Fibroblast of lung (primary cell): ENCODE measurements at regions not wholly inside any gene's neighbourhood (a gene's known extent, or its start where the extent isn't known, plus 50 kb on each side); places are given as distances from the start of the nearest gene placed in this dataset.

Source experiments
- DNase-seq, 2 donors: peaks; one replicate each; pipeline versions ENCODE4 v3.0.0 to v3.0.0-alpha.2; 2010; ENCODE audit warnings: low read depth in 2 of 2
- H2AFZ ChIP-seq: 2 replicates; pipeline ENCODE4 v1.5.1; 2012; ENCODE audit warnings: low read length, control low read depth, inconsistent platforms
- H3K27ac ChIP-seq: 2 replicates; pipeline ENCODE4 v1.5.1; 2011; ENCODE audit warnings: low read length, control low read depth; ENCODE audit not compliant: insufficient read depth
- H3K27me3 ChIP-seq: 2 replicates; pipeline ENCODE4 v1.5.1; 2011; ENCODE audit warnings: mild to moderate bottlenecking, low read length; ENCODE audit not compliant: control insufficient read depth, insufficient read depth
- H3K36me3 ChIP-seq: 2 replicates; pipeline ENCODE4 v1.5.1; 2011; ENCODE audit warnings: low read length; ENCODE audit not compliant: control insufficient read depth, insufficient read depth
- H3K4me1 ChIP-seq: 2 replicates; pipeline ENCODE4 v1.5.1; 2011; ENCODE audit warnings: low read length; ENCODE audit not compliant: control insufficient read depth, insufficient read depth; ENCODE audit errors: extremely low read depth
- H3K4me2 ChIP-seq: 2 replicates; pipeline ENCODE4 v1.5.1; 2011; ENCODE audit warnings: low read length, control low read depth; ENCODE audit not compliant: insufficient read depth; ENCODE audit errors: extremely low read depth
- H3K4me3 ChIP-seq, 4 experiments: fragments of 200-600 bp in 1 of 4; sonication (generic) in 1 of 4; replicated peaks in 1 of 4; 2 replicates each; pipeline ENCODE4 v1.5.1; 2011 to 2016; ENCODE audit warnings: low read length in 4 of 4, low read depth in 3 of 4, mild to moderate bottlenecking in 3 of 4, control low read depth in 2 of 4, inconsistent platforms in 1 of 4, mixed read lengths in 1 of 4; ENCODE audit not compliant: insufficient read depth in 1 of 4; ENCODE audit errors: control extremely low read depth in 1 of 4
- H3K79me2 ChIP-seq: 2 replicates; pipeline ENCODE4 v1.5.1; 2012; ENCODE audit warnings: mild to moderate bottlenecking, low read length, inconsistent platforms; ENCODE audit not compliant: control insufficient read depth, insufficient read depth
- H3K9ac ChIP-seq: 2 replicates; pipeline ENCODE4 v1.5.1; 2011; ENCODE audit warnings: mild to moderate bottlenecking, low read length, control low read depth; ENCODE audit not compliant: insufficient read depth
- H3K9me3 ChIP-seq: 2 replicates; pipeline ENCODE4 v1.5.1; 2012; ENCODE audit warnings: low read depth, low read length; ENCODE audit not compliant: control insufficient read depth, insufficient read depth
- H4K20me1 ChIP-seq: 2 replicates; pipeline ENCODE4 v1.5.1; 2011; ENCODE audit warnings: low read length; ENCODE audit not compliant: control insufficient read depth, insufficient read depth; ENCODE audit errors: extremely low read depth
- EZH2 ChIP-seq: IDR thresholded peaks from 2 replicates; pipeline ENCODE4 v1.5.1; 2012; ENCODE audit warnings: low read length, control low read depth, mild to moderate bottlenecking; ENCODE audit errors: missing control alignments
- TF ChIP-seq, protein P1 (sequence below), 2 donors: IDR thresholded peaks in 1 of 2; conservative IDR thresholded peaks in 1 of 2; 1 replicate in 1 of 2; 2 replicates in 1 of 2; pipeline ENCODE4 v1.5.1; 2011 to 2012; ENCODE audit warnings: low read length in 2 of 2, control low read depth in 1 of 2, inconsistent platforms in 1 of 2, low read depth in 1 of 2, mild to moderate bottlenecking in 1 of 2

DNA sequence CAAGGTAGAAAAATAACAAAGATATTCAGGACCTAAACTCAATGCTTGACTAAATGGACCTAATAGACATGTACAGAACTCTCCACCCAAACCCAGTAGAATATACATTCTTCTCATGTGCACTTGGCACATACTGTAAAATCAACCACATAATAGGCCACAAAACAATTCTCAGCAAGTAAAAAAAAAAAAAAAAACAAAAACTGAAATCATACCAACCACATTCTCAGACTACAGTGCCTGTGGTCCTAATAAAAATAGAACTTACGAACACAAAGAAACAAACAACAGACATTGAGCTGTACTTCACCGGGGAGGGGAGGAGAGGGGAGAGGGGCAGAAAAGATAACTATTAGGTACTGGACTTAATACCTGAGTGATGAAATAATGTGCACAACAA, 114.1 kb upstream of the CD180 start:
- Histone ChIP-seq H2AFZ (no peak overlapping the region), H3K36me3 (no peaks in the 10 kb centered on the region), H3K27ac (no peak overlapping the region), H3K4me3 (no peak overlapping the region), H3K4me2 (no peak overlapping the region), H3K27me3 (no peaks in the 10 kb centered on the region), H3K79me2 (no peaks in the 10 kb centered on the region), H3K9me3 (no peaks in the 10 kb centered on the region), H3K9ac (no peak overlapping the region), H4K20me1 (no peaks in the 10 kb centered on the region), H3K4me1 (peaks cover under 1% of the 10 kb centered on the region)
- no peak for TF ChIP-seq EZH2
- DNase-seq = no peak

DNA sequence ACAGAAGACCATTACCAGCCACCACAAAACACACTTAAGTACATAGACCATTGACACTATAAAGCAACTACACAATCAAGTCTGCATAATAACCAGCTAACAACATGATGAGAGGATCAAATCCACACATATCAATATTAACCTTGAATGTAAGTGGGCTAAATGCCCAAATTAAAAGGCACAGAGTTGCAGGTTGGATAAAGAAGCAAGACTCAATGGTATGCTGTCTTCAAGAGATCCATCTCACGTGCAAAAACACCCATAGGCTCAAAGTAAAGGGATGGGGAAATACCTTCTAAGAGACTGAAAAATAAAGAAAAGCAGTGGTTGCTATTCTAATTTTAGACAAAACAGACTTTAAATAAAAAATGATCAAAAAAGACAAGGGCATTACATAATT, 113.6 kb upstream of the CD180 start:
- DNase-seq = no peak
- Histone ChIP-seq H2AFZ (no peak overlapping the region), H3K4me1 (peaks cover 6% of the 10 kb centered on the region), H3K27ac (no peak overlapping the region), H3K4me2 (no peak overlapping the region), H3K27me3 (no peaks in the 10 kb centered on the region), H4K20me1 (no peaks in the 10 kb centered on the region), H3K79me2 (no peaks in the 10 kb centered on the region), H3K36me3 (no peaks in the 10 kb centered on the region), H3K9me3 (no peaks in the 10 kb centered on the region), H3K4me3 (no peak overlapping the region), H3K9ac (no peak overlapping the region)
- TF ChIP-seq, protein P1, sequence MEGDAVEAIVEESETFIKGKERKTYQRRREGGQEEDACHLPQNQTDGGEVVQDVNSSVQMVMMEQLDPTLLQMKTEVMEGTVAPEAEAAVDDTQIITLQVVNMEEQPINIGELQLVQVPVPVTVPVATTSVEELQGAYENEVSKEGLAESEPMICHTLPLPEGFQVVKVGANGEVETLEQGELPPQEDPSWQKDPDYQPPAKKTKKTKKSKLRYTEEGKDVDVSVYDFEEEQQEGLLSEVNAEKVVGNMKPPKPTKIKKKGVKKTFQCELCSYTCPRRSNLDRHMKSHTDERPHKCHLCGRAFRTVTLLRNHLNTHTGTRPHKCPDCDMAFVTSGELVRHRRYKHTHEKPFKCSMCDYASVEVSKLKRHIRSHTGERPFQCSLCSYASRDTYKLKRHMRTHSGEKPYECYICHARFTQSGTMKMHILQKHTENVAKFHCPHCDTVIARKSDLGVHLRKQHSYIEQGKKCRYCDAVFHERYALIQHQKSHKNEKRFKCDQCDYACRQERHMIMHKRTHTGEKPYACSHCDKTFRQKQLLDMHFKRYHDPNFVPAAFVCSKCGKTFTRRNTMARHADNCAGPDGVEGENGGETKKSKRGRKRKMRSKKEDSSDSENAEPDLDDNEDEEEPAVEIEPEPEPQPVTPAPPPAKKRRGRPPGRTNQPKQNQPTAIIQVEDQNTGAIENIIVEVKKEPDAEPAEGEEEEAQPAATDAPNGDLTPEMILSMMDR (conservative IDR thresholded peaks at IDR 0.05 in 1 of 2, IDR thresholded peaks at IDR 0.05 in 1 of 2; ENCODE audit: low read depth in 1 of 2, low read length in 2 of 2) = no peak
- no peak for TF ChIP-seq EZH2

DNA sequence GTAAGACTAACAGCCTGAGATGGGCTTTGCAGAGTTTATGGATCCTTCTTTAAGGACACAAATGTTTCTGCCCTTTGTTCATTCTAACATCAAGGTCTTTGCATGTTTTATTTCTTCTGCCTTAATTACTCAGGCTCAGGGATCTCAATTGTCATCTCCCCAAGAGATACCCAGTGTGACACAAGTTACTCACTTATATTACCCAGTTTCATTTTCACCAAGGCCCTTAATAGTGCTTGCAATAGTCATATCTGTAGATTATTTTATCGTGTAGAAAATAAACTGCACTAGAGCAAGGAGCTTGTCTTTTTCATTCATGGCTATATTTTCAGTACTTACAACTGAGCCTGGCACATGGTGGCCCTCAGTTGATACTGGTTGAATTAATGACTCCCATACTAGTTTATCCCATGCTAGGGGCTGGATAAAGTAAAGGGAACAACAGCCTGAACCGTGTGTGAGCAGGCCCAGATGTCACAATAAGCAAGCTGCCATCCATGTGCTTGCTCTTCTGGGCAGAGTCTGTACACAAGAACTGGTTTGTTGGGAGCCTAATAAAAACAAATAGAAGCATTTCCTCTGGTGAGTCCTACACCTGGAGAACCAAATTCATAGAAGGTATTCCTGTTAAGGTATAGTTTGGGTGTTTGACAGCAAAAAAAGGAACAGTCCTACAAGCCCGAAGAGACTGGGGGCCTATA, 112.5 kb upstream of the CD180 start:
- H3K4me1 ChIP-seq = peaks cover 9% of the 10 kb centered on the region
- no peak overlapping the region for H2AFZ ChIP-seq
- DNase-seq = no peak
- H3K27me3 ChIP-seq = no peaks in the 10 kb centered on the region
- H3K79me2 ChIP-seq = no peaks in the 10 kb centered on the region
- H3K9me3 ChIP-seq = no peaks in the 10 kb centered on the region
- no peak overlapping the region for H3K4me3 ChIP-seq
- H4K20me1 ChIP-seq = no peaks in the 10 kb centered on the region
- TF ChIP-seq EZH2 = no peak
- TF ChIP-seq, protein P1 (conservative IDR thresholded peaks at IDR 0.05 in 1 of 2, IDR thresholded peaks at IDR 0.05 in 1 of 2; ENCODE audit: low read depth in 1 of 2, low read length in 2 of 2) = no peak
- no peak overlapping the region for H3K27ac ChIP-seq
- H3K4me2 ChIP-seq = no peak overlapping the region
- H3K9ac ChIP-seq = no peak overlapping the region
- H3K36me3 ChIP-seq = no peaks in the 10 kb centered on the region
